GM21786 (cell line): ENCODE measurements at regions not wholly inside any gene's neighbourhood (a gene's known extent, or its start where the extent isn't known, plus 50 kb on each side); places are given as distances from the start of the nearest gene placed in this dataset.

ENCODE experiments used
- ATAC-seq: cut with Tn5 transposase; IDR thresholded peaks from one replicate; pipeline ENCODE4 v1.9.1; 2021; ENCODE audit not compliant: unreplicated experiment

GRCh38 chr5:135249658-135250057 is 149.4 kb downstream of the MACROH2A1 start:
- no peak for ATAC-seq

GRCh38 chr5:135248801-135249231 is 150.2 kb downstream of the MACROH2A1 start:
- ATAC-seq: no peak

DNA sequence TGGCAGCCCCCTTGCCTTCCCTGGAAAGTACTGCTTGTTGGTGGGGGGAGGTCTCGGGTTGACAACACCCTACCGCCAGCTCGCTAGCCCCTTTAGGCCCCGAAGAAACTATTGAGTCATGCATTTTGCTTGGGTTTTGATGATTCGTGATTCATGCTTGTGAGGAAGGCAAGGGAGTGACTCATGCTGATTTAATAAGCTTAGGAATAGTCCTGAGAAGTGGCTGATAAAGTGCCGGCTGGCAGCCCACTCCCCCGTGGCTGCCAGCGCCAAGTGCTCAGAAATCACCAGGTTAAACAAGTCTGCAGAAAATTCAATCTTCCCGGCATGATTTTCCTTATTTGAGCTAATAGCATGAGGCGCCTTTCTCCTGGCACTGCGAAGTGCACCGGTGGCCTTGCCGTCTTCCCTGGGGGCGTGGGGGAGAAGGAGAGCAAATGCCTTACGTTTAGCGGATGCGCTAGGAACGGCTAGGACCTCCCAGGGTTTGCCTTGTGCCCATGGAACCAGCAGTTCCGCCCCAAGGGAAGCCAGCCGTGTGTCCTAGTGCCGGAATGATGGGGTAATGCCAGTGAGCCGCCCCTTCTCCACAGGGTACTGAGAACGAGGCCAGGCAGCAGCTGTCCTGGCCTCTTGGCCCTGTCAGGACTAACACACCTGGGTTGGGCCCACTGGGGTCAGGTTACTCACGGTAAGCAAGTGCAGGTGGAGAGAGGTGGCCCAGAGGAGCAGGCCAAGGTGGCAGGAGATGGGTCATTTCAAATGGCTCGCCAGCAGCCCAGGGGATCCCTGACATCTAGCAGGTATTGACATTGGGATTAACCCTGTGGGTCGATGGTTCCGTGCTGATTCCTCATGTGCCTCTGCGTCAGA is 151.9 kb downstream of the MACROH2A1 start:
- no peak for ATAC-seq

DNA sequence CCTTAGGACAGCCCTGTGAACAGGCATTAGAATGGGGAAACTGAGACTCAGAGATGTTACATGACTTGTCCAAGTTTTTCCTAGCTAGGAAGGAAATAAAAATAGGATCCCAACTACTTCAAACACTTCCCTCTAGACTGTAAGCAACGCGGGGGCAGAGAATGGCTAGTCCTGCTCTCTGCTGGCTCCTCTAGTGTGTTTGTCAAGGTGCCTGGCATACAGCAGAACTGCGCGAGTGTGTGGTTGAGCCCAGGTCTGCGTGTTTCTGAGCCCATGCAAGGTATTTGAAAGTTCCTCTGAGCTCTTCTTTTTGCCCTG is 152.5 kb downstream of the MACROH2A1 start:
- ATAC-seq: no peak

DNA sequence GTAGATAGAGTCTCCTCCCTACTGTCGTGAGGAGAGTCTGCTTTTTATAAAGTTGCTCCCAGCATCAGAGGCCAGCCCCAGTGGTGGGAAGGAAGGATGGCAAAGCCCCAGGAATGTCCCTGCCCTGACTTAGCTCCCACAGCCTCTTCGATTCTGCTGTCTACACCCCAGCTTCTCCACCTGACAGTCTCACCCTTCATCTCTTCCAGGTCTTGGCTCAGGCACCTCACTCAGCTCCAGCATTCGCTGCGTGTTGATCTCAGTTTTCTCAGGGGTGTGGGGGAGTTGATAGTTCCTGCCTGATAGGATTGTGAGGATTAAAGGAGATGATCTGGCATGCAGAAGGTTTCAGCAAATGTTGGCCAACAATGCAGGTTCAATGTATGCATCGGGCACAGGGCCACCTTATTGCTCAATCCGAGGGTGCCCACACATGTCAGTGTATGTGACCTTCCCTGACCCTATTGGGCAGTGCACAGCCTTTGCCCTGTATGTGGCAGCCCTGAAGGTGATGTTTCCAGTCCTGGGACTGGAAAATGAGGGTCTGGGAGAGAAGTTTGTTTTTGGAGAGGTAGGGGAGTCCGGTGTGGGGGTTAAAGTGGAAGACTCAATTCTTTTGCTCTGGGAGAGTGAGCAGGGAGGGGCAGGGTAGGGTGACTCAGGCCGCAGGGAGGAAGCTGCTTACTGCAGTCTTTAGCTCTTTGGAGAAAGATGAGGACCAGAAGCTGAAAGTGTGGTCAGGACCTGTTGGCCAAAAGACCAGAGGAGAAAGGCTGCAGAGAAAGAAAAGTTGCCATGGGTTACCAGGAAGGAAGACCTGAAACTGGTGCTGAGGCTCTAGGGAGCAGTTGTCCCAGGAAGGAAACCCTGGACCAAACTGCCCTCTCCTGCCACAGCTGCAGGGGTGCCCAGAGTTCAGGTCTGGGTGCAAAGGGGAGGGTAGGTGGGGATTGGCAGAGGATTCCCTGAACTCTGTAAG is 153.2 kb downstream of the MACROH2A1 start:
- ATAC-seq: no peak

DNA sequence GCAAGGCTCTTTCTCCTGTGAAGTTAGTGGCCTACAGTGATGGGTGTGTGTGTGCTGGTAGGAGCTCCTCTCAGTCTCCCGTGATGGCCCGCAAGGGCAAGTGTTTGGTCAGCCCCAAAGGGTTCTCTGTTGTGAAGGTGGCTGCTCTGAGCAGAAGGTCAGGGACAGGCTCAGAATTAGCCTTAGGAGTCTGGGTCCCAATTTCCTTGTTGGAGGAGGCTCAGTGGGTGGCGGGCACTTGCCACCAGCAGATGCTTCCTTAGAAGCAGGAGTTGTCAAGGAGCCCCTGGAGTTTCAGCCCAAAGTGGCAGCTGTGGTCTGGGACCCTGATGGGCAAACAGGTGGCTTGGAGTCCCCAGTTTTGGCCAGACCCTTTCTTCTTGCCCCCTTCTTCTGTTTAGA is 154.4 kb downstream of the MACROH2A1 start:
- ATAC-seq: no peak

DNA sequence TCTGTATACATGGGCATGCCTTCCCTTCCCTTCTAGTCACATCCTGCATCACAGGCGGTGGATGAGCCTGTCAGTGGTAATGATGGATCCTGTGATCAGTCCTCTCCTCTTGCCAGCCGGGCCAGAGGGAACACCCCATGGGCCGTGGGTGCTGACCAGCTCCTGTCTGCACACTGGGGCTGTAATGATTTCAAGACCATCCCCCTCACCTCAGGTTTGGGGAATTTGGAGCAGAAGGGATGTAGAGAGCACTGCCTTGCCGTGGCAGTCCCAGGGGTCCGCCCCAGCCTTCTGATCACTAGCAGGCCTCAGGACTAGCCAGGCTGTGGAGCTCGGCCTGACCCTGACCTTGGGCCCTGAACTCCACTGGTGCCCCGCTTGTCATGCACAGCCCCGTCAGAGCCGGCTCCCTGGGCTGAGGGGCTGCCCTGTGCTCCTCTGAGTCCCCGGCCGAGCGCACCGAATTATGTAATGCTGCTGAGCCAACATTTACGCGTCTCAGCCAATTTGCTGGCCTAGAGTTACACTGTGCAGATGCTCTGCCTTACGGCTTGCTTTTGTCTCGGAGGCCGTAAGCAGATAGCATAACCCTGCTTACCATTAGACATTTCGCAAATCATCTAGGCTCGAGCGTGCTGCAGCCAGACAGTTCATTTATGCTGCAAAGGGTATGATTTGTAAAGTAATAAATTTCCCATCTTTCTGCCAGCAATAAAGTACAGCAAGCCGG is 155.3 kb downstream of the MACROH2A1 start:
- no peak for ATAC-seq

GRCh38 chr5:135242866-135243555 is 156.0 kb downstream of the MACROH2A1 start:
- no peak for ATAC-seq

DNA sequence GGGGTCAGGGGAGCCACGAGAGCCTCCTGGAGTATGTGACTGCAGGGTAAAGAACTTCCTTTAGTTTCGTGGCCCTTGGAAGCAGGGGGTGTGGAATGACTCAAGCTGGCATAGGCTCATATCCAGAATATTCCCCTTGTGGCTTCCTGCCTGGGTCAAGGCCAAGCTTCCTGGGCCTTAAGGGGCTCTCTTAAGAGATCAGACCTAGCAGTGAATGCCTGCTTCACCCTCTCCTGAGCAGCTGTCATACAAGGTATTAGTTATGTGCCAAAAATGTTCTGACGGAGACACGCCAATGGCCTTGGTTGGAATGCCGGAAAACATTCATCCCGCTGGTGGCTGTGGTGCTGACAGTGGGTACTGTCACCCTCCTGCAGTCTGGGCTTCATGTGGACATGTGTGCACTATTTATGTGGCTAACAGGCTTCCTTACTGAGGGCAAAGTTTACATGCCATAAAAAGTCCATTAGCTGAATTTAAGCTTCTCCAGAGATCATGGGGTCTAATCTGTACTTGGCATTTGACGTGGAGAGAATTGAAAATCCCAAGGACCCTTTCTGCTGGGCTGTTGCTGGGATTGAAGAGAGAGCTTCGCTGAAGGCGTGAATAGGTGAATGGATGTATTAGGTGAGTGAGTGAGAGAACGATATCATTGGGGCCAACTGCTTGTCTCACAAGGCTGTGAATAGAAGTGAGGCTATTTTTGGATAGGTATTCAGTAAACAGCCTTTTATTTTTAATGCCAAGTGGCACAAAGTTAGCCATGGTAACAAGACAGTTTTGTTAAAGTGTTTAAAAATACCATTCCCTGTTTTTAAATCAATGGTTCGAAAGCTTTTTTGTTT is 156.8 kb downstream of the MACROH2A1 start:
- ATAC-seq: no peak

DNA sequence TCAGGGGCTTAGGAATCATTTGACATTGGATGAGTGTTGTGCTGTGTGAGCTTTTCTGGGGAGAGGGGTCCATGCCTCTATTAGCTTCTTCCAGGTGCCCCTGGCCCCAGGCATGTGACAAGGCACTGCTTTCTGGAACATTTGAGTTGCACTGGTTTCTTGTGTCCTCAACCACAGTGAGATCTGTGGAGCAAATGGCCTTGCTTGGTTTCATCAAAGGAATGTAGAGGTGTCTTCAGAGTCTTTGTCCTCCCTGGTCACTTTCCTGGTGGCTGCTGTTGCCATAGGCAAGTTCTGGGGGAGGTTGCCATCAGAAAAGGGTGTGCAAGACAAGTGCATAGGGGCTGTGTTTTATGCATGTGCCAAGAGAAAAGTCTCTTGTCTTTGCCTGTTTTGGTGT is 157.5 kb downstream of the MACROH2A1 start:
- ATAC-seq: no peak

DNA sequence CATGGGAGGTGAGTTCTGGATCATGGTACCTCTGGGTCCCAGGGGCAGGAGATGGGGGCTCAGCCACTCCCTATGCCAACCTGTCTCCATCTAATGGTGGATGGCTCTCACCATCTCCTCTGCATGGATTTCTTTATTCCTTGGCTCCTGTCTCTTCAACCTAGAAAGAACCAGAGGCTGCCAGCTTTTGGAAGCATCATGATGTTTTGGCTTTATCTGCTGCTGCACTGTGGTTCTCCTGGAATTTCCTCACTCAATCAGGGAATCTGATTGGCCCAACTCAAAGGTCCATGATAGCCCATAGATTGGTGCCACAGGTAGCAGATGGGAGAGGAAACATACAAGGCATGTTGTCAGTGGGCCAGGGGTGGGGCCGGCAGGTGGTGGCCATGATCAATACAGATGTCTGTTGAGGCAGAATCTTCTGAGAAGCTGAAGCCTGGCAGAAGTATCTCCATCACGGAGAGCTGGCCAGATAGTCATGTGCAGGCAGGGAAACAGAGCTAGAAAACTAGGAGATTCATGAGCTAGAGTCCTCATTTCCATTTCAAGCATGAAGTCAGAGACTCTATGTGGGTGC is 158.2 kb downstream of the MACROH2A1 start:
- ATAC-seq: no peak

- ATAC-seq: no peak
Observed at GRCh38 chr5:135240283-135240633, 158.8 kb downstream of the MACROH2A1 start.

DNA sequence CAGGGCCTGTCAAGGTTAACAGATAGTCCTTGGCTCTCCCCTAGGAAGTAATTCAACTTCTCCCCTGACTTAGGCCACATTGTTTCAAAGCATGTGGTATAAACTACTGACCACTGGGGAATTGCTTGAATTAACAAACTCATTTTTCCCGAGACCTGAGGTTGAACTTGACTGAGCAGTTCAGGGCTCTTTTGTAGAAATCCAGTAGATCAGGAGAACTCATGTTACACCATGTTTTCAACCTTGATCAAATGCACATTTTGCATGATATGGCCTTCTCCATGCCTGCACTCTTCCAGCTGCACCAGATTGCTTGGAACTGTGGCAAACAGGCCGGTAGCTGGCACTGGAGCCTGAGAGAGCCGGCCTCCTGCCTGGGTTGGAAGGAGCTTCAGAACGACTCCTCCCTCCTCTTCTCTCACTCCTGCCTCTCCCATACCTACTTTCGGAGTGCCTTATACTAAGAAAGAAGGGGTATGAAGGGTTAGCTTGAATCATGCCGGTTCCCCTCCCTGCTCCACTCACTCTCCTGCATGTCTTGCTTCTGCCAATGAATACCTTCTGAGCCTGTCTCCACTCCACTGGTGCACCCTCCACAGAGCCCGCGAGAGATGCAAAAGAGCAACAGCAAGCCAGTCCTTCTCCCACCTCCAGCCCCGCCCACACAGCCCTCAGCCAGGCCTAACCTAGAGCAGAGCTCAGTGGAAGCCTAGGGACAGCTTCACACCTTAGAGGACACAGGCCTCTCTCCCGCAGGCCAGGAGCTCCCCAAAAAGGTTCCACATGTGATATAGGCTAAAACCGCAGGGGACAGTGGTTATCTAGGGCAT is 159.4 kb downstream of the MACROH2A1 start:
- no peak for ATAC-seq

GRCh38 chr5:135238622-135239452 is 160.2 kb downstream of the MACROH2A1 start:
- ATAC-seq: no peak

GRCh38 chr5:135237748-135238103 is 161.3 kb downstream of the MACROH2A1 start:
- ATAC-seq: no peak

DNA sequence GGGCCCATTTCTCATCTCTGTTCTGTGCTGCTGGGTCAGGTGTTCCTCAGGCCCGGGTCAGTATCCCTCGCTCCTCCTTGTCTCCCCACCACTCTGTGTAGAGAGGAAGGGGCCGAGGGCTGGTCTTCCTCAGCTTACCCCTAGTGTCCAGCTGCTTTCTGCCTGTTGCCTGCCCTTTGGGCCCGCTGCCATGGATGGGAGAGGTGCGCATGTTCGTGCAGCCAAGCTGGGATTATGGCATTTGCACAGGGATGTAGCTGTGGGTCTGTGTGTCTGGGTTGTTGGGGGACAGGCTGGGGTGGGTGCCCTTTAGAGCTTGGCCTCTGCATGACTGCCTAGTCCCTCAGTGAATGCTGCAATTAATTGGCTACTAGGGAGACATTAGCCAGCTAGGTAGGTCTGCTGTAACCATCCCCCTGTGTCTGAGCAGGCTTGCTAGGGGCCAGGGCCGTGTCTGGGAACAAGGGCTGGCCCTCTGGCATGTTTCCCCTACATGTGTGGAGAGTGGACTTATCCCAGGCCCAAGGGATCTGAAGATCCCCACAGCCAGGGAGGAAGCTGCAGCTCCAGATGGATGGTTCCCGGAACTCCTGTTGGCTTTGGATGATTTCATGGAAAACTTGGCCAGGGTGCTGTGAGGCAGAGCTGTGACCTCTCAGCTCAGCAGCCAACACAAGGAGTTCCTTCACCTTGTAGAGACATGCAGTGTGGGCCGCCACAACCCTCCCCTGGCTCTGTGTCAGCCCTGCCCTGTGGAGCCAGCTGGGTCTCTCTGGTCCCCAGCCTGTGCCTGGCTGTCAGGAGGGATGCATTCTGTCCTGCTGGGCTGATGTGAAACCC is 161.9 kb downstream of the MACROH2A1 start:
- no peak for ATAC-seq
